ENCODE measurements at regions not wholly inside any gene's neighbourhood (a gene's known extent, or its start where the extent isn't known, plus 50 kb on each side); places are given as distances from the start of the nearest gene placed in this dataset.
A peak's percentile ranks its signal among the peaks of the same experiment; 100 is the strongest.
"Not testable (repeated sequence)": the region's sequence is repeated elsewhere in the genome, so short reads cannot be mapped to it uniquely, and the experiment has no call there.

- no peak for DNase-seq
These were observed 99.6 kb downstream of the FAM114A2 start for GRCh38 chr5:153939101-153939500.

- DNase-seq, result no peak
These were observed 100.4 kb downstream of the FAM114A2 start for GRCh38 chr5:153938191-153938842.

- no peak for DNase-seq
These were observed 101.0 kb downstream of the FAM114A2 start for GRCh38 chr5:153937661-153938060.

DNA sequence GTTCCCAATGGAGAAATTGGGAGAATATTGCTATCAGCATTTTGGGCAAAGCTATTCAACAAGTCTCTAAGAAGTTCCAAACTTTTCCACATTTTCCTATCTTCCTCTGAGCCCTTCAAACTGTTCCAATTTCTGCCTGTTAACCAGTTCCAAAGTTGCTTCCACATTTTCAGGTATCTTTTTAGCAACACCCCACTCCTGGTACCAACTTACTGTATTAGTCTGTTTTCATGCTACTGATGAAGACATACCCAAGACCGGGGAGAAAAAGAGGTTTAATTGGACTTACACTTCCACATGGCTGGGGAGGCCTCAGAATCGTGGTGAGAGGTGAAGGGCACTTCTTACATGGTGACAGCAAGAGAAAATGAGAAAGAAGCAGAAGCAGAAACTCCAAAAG, 103.6 kb downstream of the FAM114A2 start:
- DNase-seq, result not testable (repeated sequence)

DNA sequence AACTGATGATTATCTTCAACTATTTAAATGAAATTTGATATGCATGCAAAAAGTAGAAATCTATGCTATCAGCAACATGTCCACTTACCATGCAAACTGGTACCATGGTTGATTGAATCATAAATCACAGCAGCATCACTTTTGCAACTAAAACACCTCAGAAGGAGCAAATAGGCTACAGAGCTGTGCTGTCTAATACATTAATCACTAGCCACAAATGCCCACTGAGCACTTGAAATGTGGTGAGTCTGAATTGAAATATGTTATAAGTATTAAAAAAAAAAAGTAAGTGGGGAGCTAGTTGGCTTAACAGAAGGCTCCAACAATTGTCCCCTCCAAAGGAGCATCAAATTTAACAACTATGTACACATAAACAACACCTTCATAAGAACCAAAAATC, 112.5 kb downstream of the FAM114A2 start:
- DNase-seq, result no peak

DNA sequence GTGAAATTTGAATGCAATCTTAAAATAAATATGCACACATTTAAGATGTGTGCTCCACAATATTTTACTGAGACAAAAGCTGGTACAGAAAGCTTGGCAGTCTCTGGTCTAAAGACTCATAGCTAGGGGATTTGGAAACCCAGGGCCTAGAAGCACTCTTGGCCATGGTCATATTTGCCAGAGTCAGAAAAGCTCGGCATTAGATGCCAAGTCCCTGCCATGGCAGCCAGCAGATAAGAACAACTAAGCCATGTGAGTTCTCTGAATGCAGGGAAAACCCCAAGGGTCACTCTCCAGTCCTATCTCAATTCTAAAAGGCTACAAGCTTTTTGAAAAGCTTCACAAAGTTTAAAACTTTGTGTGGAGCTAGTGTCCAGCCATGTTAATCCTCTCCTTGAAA, 119.5 kb downstream of the FAM114A2 start:
- no peak for DNase-seq

DNA sequence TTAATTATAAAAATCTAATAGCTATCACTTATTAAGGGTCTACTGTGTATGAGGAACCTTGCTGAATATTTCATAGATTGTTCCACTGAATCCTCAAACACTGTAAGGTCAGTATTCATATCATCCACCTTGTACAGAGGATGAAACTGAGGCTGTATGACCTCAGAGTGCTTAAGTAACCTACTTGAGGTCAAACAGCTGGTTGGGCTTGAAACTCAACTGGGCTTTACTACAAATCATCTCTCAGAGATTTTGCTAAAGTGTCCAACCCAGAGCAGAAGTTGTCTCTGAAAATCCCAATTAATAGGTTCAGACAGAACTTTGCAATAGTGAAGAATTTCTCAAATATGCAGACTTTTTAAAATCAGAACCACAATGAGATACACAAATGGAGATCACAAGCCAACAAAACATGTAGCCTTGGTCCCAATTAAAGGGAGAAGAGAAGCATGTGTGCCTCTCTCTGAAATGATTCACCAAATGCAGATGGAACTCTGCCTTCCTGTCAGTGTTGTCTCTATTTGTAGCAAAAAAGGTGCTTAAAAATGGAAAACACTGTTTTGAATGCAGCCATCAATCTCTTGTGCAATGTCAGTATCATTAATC, 131.4 kb downstream of the FAM114A2 start:
- DNase-seq, result no peak

DNA sequence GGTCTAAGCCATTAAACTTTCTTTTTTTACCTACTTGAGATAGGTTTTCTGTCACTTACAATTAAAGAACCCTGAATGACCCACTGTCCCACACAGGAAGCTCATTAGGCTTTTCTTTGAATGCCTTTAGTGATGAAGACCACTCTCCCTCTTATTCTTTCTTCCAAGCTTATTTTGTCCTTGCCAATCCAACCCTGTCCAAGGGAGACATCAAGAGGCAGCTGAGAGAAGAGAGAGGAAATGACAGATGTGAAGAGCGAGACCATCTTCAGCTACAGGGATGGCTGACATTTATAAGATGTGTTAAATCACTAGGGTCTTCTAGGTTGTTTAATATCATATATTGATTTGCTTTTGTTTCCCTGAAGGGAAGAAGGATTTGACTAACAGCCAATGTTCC, 133.5 kb downstream of the FAM114A2 start:
- DNase-seq, result no peak

DNA sequence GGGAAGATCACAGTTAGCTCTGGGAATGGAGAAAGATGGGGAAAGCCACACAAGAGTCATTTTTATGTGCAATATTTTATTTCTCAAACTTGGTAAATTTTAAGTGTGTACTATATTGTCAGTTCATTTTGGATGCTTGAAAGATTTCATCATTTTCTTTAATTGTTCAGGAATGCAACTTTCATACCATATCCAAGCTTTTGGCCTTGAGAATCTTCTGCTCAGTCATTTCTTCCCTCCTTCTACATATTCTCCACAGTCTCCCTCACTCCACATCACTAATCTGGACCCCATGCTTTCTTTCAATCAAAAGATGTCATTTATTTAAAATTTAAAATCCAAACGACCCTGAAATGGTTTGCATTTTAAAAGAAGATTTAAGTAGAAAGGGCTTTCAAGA, 135.4 kb downstream of the FAM114A2 start:
- DNase-seq, result no peak

DNA sequence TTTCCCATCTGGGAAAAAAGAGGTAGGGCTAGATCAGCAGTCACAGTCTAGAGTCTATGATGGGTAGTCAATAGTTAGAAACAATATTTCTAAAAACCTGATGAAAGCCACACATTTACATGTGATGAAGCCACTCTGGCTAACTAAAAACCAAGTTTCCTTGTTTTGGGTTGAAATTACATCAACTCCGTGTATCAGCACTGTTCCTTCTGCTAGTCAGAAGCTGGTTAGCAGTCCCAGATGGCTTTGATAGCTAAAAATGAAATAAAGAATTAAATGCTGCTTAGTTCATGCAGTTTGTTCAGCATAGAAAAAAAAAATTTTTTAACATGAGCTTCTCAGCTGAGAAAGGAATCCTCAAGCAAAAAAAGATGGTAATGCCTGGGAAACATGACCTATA, 136.7 kb downstream of the FAM114A2 start:
- no peak for DNase-seq

DNA sequence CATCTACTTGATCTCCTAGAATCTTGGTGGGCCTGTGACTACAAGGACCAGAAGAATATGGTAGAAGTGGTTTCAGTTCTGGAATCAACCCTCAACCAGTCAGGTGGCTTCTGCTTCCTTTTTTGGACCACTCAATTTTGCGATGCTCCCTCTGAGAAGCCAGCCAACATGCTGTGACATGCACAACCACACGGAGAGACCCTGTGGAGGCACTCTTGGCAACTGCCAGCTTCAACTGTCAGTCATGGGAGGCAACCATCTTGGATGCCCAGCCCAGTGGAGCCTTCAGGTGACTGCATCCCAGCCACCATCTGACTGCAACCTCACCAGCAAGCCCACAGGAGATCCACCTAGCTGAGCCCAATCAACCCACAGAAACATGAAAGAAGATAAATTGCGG, 137.3 kb downstream of the FAM114A2 start:
- no peak for DNase-seq

DNA sequence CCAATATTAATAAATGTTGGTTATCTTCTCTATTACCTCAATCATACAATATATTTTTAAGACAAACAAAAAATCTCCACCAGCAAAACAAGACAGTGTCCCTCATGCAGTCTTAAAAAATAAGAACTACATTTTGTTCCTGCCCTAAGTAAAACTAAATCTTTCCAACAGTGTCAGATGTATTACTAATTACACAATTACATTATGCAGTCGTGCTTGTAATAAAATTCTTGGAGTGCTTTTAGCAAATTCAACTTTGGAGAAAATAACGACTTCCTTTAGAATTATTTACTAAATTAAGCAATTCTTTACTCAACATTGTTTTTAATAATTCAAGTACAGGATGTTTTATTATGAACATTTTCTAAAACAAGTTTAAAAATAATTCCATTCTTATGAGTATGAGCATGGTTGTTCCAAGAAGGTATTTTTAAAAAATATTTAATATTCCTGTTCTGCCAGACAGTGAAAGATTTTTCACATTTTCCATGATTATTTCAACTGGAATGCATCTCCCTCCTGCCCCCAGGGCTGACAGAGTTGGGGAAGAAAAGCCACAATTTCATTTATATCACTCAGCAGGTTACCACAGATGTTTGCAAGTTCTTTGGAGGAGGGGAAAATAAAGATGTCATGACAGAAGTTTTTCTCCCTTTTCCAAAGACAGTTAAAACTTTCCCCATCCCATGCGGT, 137.9 kb downstream of the FAM114A2 start:
- no peak for DNase-seq

DNA sequence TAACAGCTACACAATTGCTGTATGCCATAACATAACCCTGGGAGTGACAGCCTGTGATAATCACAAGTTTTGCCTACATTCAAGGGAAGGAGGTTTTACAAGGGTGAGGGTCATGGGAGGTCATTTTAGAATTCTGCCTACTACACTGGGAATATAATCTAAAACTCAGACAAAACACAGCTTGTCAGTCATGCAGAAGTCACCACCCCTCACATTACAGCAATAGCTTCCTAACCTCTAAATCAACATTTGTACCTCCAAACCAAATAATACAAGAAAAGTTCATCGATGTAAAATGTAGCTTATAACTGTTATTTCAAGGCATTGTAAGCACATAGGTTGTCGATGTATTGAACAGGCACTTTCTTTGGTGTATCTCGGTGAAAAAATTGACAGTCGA, 139.0 kb downstream of the FAM114A2 start:
- no peak for DNase-seq

DNA sequence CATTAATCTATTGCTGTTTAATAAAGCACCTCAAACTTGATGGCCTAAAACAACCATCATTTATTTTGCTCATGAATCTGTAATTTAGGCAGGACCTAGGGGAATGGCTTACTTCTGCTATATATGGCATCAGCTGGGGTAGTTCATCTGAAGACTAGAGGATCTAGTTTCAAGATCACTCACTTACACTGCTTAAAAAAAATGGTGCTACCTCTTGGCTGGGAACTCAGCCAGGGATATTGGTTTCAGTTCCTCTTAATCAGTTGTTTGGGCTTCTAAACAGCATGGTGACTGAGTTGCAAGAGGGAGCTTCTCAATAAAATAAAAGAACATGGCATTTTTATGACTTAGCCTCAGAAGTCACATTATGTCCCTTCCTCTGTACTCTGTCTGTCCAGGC, 142.0 kb downstream of the FAM114A2 start:
- peak; percentile 5 for DNase-seq

GRCh38 chr5:153896117-153896516, 142.6 kb downstream of the FAM114A2 start:
- DNase-seq, result no peak

DNA sequence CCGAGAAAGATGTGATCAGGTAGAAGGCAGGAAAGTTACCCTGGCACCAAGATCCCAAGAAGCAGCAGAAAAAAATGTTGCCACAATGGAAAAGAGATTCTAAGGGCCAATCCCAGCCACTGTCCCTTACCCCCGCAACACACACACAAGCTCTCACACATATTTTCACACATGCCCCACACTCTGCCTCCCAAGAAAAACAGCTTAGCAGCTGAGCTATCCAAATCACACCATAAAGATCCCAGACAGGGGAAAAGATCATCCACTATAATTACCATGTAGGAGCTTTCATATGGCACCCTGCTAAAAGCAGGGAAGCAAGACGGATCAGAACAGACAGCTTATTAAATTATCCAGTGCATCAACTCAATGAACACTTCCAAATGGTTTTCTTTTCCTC, 143.4 kb downstream of the FAM114A2 start:
- DNase-seq, result no peak

DNA sequence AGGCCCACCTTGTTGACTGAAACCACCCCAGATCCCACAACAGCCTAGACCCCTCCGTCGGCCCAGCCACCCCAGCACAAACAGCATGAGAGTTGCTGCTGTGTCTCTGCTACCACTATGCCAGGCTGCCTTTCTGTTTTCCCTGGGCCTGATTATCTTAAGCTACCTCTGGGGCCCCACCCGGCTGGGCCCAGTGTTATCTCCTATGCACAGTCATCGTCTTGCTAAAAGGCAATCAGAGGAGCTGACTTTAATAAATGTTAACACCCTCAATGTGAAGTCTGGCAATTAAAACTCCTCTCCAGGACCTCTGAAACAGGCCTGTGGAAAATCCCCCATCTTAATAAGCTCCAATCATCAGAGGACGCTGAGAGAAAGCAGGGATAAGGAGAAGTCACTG, 144.9 kb downstream of the FAM114A2 start:
- DNase-seq, result no peak

- DNase-seq, result no peak
These were observed 147.3 kb downstream of the FAM114A2 start for GRCh38 chr5:153891394-153891793.

DNA sequence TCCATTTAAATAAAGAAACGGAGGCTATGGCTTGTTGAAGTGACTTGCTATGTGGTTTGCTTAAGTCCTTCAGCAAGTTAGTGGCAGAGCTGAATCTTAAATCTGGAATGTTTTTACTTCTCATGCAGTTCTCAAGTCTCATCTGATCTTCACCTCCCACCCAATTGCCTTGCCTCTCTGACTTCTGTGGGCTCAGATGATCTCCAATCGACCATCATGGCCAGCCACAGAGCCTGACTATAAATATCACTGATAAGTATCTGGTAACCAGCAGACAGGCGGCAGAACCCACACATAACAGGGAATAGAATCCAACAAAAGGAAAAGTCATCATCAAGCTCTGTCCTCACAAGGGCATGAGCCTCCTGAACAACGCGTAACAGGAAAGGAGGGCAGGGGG, 149.9 kb downstream of the FAM114A2 start:
- DNase-seq, result no peak

- no peak for DNase-seq
These were observed 153.6 kb downstream of the FAM114A2 start for GRCh38 chr5:153885141-153885540.

DNA sequence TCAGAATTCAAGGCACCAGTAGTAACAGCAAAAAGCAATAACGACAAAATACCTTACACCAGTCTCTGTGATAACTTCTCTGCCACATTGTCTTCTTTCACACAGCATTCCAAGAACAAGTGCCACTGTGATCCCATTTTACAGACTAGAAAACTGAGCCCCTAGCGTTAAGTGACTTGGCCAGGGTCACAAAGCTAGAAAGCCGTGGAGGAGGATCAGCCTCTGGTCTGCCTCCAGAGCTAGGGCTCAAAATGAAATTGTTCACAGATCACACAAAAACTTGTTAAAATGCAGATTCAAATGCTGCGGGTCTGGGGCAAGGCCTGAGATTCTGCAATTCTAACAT, 154.1 kb downstream of the FAM114A2 start:
- DNase-seq, result no peak

GRCh38 chr5:153883854-153884611, 154.7 kb downstream of the FAM114A2 start:
- DNase-seq, result no peak

- DNase-seq, result no peak
These were observed 157.0 kb downstream of the FAM114A2 start for GRCh38 chr5:153881687-153882086.

DNA sequence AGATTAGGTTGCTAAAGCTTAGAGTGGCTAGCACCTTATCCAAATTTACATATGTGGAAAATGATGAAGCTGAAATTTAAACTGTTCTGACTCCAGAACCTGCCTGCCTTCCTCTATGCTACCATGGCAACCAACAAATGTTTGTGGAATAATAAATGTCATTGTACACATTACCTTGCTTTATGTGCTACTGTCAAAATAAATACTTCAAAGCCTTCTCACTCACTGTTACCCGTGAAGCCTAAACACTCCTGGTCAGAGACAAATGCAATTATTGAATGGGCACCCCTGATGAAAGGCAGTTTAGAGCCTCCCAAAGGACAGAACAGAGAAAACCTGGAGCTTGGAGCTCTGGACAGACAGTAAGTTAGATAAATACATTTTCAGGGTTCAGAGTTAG, 158.6 kb downstream of the FAM114A2 start:
- DNase-seq, result peak; percentile 46

All from NCI-H1417 treated with DMSO at 0.1 percent for 48 hours (cell line).